ENCODE measurements at regions not wholly inside any gene's neighbourhood (a gene's known extent, or its start where the extent isn't known, plus 50 kb on each side); places are given as distances from the start of the nearest gene placed in this dataset.

DNA sequence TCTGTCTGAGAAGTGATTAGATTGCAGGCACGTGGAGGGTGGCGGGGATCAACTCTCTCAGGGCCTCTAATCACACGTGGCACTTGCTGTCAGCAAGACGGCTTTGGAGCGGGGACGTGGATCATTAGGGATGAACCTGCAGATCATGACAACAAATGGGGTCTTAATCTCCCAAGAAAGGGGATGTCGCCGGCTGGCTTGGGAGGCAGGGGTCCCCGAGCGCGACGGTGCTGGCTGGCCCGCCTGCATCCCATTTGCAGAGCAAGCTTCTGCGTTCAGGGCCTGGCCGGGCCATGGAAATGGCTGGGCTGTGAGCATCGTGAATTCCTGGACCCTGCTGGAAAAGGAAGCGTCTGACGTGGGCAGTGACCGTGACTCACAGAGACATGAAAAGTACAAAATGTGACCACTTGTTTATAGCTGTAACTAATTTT lies 85.1 kb upstream of the SHOX start:
- DNase-seq (ENCODE audit: low read depth in 2 of 2), result no peak
- no peak for TF ChIP-seq EZH2 (IDR thresholded peaks at IDR 0.05; ENCODE audit: low read length, missing control alignments)
- TF ChIP-seq, protein P1, sequence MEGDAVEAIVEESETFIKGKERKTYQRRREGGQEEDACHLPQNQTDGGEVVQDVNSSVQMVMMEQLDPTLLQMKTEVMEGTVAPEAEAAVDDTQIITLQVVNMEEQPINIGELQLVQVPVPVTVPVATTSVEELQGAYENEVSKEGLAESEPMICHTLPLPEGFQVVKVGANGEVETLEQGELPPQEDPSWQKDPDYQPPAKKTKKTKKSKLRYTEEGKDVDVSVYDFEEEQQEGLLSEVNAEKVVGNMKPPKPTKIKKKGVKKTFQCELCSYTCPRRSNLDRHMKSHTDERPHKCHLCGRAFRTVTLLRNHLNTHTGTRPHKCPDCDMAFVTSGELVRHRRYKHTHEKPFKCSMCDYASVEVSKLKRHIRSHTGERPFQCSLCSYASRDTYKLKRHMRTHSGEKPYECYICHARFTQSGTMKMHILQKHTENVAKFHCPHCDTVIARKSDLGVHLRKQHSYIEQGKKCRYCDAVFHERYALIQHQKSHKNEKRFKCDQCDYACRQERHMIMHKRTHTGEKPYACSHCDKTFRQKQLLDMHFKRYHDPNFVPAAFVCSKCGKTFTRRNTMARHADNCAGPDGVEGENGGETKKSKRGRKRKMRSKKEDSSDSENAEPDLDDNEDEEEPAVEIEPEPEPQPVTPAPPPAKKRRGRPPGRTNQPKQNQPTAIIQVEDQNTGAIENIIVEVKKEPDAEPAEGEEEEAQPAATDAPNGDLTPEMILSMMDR (conservative IDR thresholded peaks at IDR 0.05 in 1 of 2, IDR thresholded peaks at IDR 0.05 in 1 of 2; ENCODE audit: low read depth in 1 of 2, low read length in 2 of 2), result no peak
- H3K36me3 ChIP-seq (ENCODE audit: control insufficient read depth, insufficient read depth, low read length), result no peaks in the 10 kb centered on the region
- H3K4me2 ChIP-seq (ENCODE audit: extremely low read depth, insufficient read depth, low read length), result no peak overlapping the region
- no peak overlapping the region for H3K4me3 ChIP-seq (replicated peaks in 1 of 4; ENCODE audit: control extremely low read depth in 1 of 4, insufficient read depth in 1 of 4, low read depth in 3 of 4, low read length in 4 of 4)
- H2AFZ ChIP-seq (ENCODE audit: low read length), result no peak overlapping the region
- H3K4me1 ChIP-seq (ENCODE audit: control insufficient read depth, extremely low read depth, insufficient read depth, low read length), result no peaks in the 10 kb centered on the region
- no peaks in the 10 kb centered on the region for H4K20me1 ChIP-seq (ENCODE audit: control insufficient read depth, extremely low read depth, insufficient read depth, low read length)
- no peaks in the 10 kb centered on the region for H3K27me3 ChIP-seq (ENCODE audit: control insufficient read depth, insufficient read depth, low read length)
- H3K79me2 ChIP-seq (ENCODE audit: control insufficient read depth, insufficient read depth, low read length), result no peaks in the 10 kb centered on the region
- H3K9me3 ChIP-seq (ENCODE audit: control insufficient read depth, insufficient read depth, low read depth, low read length), result no peaks in the 10 kb centered on the region
- no peak overlapping the region for H3K27ac ChIP-seq (ENCODE audit: insufficient read depth, low read length)
- no peak overlapping the region for H3K9ac ChIP-seq (ENCODE audit: insufficient read depth, low read length)

- Histone ChIP-seq H3K79me2 (ENCODE audit: control insufficient read depth, insufficient read depth, low read length) (no peaks in the 10 kb centered on the region), H4K20me1 (ENCODE audit: control insufficient read depth, extremely low read depth, insufficient read depth, low read length) (no peaks in the 10 kb centered on the region), H3K4me1 (ENCODE audit: control insufficient read depth, extremely low read depth, insufficient read depth, low read length) (no peaks in the 10 kb centered on the region), H3K36me3 (ENCODE audit: control insufficient read depth, insufficient read depth, low read length) (no peaks in the 10 kb centered on the region), H2AFZ (ENCODE audit: low read length) (no peak overlapping the region), H3K9ac (ENCODE audit: insufficient read depth, low read length) (no peak overlapping the region), H3K27me3 (ENCODE audit: control insufficient read depth, insufficient read depth, low read length) (no peaks in the 10 kb centered on the region), H3K9me3 (ENCODE audit: control insufficient read depth, insufficient read depth, low read depth, low read length) (no peaks in the 10 kb centered on the region), H3K4me3 (replicated peaks in 1 of 4; ENCODE audit: control extremely low read depth in 1 of 4, insufficient read depth in 1 of 4, low read depth in 3 of 4, low read length in 4 of 4) (no peak overlapping the region), H3K4me2 (ENCODE audit: extremely low read depth, insufficient read depth, low read length) (no peak overlapping the region), H3K27ac (ENCODE audit: insufficient read depth, low read length) (no peak overlapping the region)
- no peak for DNase-seq (ENCODE audit: low read depth in 2 of 2)
- no peak for TF ChIP-seq EZH2 (IDR thresholded peaks at IDR 0.05; ENCODE audit: low read length, missing control alignments)
- TF ChIP-seq, protein P1 (conservative IDR thresholded peaks at IDR 0.05 in 1 of 2, IDR thresholded peaks at IDR 0.05 in 1 of 2; ENCODE audit: low read depth in 1 of 2, low read length in 2 of 2), result no peak
These were observed 80.1 kb upstream of the SHOX start for GRCh38 chrX:550514-550913.

GRCh38 chrX:551306-551705 lies 79.3 kb upstream of the SHOX start:
- no peaks in the 10 kb centered on the region for H3K4me1 ChIP-seq (ENCODE audit: control insufficient read depth, extremely low read depth, insufficient read depth, low read length)
- H3K4me2 ChIP-seq (ENCODE audit: extremely low read depth, insufficient read depth, low read length), result no peak overlapping the region
- no peaks in the 10 kb centered on the region for H3K36me3 ChIP-seq (ENCODE audit: control insufficient read depth, insufficient read depth, low read length)
- H3K79me2 ChIP-seq (ENCODE audit: control insufficient read depth, insufficient read depth, low read length), result no peaks in the 10 kb centered on the region
- H3K27me3 ChIP-seq (ENCODE audit: control insufficient read depth, insufficient read depth, low read length), result no peaks in the 10 kb centered on the region
- H3K9ac ChIP-seq (ENCODE audit: insufficient read depth, low read length), result no peak overlapping the region
- H3K27ac ChIP-seq (ENCODE audit: insufficient read depth, low read length), result no peak overlapping the region
- no peaks in the 10 kb centered on the region for H4K20me1 ChIP-seq (ENCODE audit: control insufficient read depth, extremely low read depth, insufficient read depth, low read length)
- H2AFZ ChIP-seq (ENCODE audit: low read length), result no peak overlapping the region
- TF ChIP-seq, protein P1 (conservative IDR thresholded peaks at IDR 0.05 in 1 of 2, IDR thresholded peaks at IDR 0.05 in 1 of 2; ENCODE audit: low read depth in 1 of 2, low read length in 2 of 2), result no peak
- TF ChIP-seq EZH2 (IDR thresholded peaks at IDR 0.05; ENCODE audit: low read length, missing control alignments), result no peak
- DNase-seq (ENCODE audit: low read depth in 2 of 2), result no peak
- no peak overlapping the region for H3K4me3 ChIP-seq (replicated peaks in 1 of 4; ENCODE audit: control extremely low read depth in 1 of 4, insufficient read depth in 1 of 4, low read depth in 3 of 4, low read length in 4 of 4)
- H3K9me3 ChIP-seq (ENCODE audit: control insufficient read depth, insufficient read depth, low read depth, low read length), result no peaks in the 10 kb centered on the region

Measured in fibroblast of lung (primary cell).